ENCODE measurements at regions not wholly inside any gene's neighbourhood (a gene's known extent, or its start where the extent isn't known, plus 50 kb on each side); places are given as distances from the start of the nearest gene placed in this dataset.

DNA sequence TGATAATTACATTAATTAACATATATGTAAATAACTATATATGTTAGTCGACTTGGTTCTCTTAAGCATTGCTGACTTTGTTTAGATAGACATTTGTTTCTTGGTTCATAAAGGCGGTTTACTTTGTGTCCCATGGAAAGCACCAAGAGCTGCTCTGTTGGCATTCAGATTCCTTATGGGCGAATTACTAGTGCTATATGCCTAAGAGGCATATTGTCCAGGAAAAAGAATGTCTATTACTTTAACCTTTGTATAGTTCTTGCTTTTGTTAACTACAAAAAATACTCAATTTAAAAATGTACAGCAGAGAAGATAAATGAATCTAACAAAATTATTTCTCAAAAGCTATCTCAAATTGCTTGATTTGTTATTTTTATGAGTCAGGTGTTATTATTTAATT lies 532.8 kb downstream of the FAT4 start:
- TF ChIP-seq ZNF7 (CRISPR knock-in tag; IDR thresholded peaks at IDR 0.05) (no peak), ZFP90 (CRISPR knock-in tag; IDR thresholded peaks at IDR 0.05; ENCODE audit: borderline replicate concordance) (no peak), SMAD1 (CRISPR knock-in tag; IDR thresholded peaks at IDR 0.05; ENCODE audit: borderline replicate concordance, low read depth) (no peak), POLR2A (IDR thresholded peaks at IDR 0.05; ENCODE audit: insufficient read depth in 1 of 2, low read depth in 2 of 2, low read length in 2 of 2) (no peak), XRCC5 (optimal IDR thresholded peaks at IDR 0.05; ENCODE audit: low read length) (no peak)
- TF ChIP-seq, protein P1, sequence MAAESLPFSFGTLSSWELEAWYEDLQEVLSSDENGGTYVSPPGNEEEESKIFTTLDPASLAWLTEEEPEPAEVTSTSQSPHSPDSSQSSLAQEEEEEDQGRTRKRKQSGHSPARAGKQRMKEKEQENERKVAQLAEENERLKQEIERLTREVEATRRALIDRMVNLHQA (CRISPR knock-in tag; IDR thresholded peaks at IDR 0.05) = no peak
- TF ChIP-seq, protein P2, sequence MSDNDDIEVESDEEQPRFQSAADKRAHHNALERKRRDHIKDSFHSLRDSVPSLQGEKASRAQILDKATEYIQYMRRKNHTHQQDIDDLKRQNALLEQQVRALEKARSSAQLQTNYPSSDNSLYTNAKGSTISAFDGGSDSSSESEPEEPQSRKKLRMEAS (IDR thresholded peaks at IDR 0.05) = no peak
- TF ChIP-seq, protein P3, sequence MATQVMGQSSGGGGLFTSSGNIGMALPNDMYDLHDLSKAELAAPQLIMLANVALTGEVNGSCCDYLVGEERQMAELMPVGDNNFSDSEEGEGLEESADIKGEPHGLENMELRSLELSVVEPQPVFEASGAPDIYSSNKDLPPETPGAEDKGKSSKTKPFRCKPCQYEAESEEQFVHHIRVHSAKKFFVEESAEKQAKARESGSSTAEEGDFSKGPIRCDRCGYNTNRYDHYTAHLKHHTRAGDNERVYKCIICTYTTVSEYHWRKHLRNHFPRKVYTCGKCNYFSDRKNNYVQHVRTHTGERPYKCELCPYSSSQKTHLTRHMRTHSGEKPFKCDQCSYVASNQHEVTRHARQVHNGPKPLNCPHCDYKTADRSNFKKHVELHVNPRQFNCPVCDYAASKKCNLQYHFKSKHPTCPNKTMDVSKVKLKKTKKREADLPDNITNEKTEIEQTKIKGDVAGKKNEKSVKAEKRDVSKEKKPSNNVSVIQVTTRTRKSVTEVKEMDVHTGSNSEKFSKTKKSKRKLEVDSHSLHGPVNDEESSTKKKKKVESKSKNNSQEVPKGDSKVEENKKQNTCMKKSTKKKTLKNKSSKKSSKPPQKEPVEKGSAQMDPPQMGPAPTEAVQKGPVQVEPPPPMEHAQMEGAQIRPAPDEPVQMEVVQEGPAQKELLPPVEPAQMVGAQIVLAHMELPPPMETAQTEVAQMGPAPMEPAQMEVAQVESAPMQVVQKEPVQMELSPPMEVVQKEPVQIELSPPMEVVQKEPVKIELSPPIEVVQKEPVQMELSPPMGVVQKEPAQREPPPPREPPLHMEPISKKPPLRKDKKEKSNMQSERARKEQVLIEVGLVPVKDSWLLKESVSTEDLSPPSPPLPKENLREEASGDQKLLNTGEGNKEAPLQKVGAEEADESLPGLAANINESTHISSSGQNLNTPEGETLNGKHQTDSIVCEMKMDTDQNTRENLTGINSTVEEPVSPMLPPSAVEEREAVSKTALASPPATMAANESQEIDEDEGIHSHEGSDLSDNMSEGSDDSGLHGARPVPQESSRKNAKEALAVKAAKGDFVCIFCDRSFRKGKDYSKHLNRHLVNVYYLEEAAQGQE (IDR thresholded peaks at IDR 0.05; ENCODE audit: borderline replicate concordance in 1 of 2, low read depth in 1 of 2, low read length in 2 of 2) = no peak
